ENCODE measurements at regions not wholly inside any gene's neighbourhood (a gene's known extent, or its start where the extent isn't known, plus 50 kb on each side); places are given as distances from the start of the nearest gene placed in this dataset.

DNA sequence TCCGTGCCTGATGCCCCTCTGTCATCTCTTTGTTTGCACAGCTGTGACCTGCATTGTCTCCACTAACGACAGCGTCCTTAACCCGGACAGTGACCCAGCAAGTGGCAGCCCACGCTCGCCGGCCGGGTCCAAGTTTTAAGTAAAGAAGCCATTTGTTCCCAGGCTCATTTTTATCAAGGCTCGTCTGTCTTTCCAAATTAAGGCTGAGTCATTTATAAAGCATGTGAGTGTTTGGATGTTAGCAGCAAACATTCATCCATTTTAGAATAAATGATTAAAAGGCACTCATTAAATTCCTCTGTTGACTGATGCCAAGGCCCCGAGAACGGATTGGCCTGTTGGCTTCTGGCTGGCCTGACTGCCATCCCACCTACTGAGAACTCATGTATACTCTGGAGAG is 514.5 kb downstream of the NPHP4 start:
- Histone ChIP-seq H3K4me1 (ENCODE audit: control insufficient read depth in 1 of 2, insufficient read depth in 2 of 2, low read length in 2 of 2) (no peaks in the 10 kb centered on the region), H4K20me1 (ENCODE audit: insufficient read depth, low read length) (no peaks in the 10 kb centered on the region), H3K4me3 (replicated peaks in 1 of 3; ENCODE audit: low read depth in 2 of 3, low read length in 3 of 3) (no peak overlapping the region), H3K9ac (ENCODE audit: insufficient read depth, low read length, poor library complexity, severe bottlenecking) (no peak overlapping the region), H2AFZ (ENCODE audit: insufficient read depth, low read depth, low read length, poor library complexity, severe bottlenecking) (no peak overlapping the region), H3K4me2 (replicated peaks; ENCODE audit: extremely low read depth, low read length, poor library complexity, severe bottlenecking) (no peak overlapping the region), H3K27ac (ENCODE audit: low read depth in 1 of 2, low read length in 2 of 2) (no peak overlapping the region), H3K9me3 (replicated peaks in 1 of 2; ENCODE audit: control insufficient read depth in 1 of 2, insufficient read depth in 1 of 2, low read length in 2 of 2) (no peaks in the 10 kb centered on the region), H3K79me2 (ENCODE audit: insufficient read depth, low read length) (no peaks in the 10 kb centered on the region), H3K27me3 (ENCODE audit: control insufficient read depth in 2 of 2, insufficient read depth in 2 of 2, low read length in 2 of 2) (no peaks in the 10 kb centered on the region), H3K36me3 (replicated peaks in 1 of 2; ENCODE audit: control insufficient read depth in 1 of 2, insufficient read depth in 2 of 2, low read length in 2 of 2) (no peaks in the 10 kb centered on the region)
- no peaks in the 10 kb centered on the region for H3K36me3 Mint-ChIP-seq
- H3K9me3 Mint-ChIP-seq: peaks cover 0 to 1% (median 0%) of the 10 kb centered on the region in 7 donors
- no peak overlapping the region for H3K27ac Mint-ChIP-seq
- H3K4me3 Mint-ChIP-seq: no peak overlapping the region
- 91% methylated on average over 8 of the region's 11 CpGs for WGBS (ENCODE audit: insufficient coverage)
- no peak for DNase-seq
- H3K4me1 Mint-ChIP-seq: no peaks in the 10 kb centered on the region
- TF ChIP-seq CTCF (IDR thresholded peaks at IDR 0.05): no peak
- peaks cover 0 to 17% (median 8%) of the 10 kb centered on the region in 3 donors for H3K27me3 Mint-ChIP-seq (ENCODE audit: low read depth in 3 of 3)
- intact Hi-C loops (cut with micrococcal nuclease): no loop called here

DNA sequence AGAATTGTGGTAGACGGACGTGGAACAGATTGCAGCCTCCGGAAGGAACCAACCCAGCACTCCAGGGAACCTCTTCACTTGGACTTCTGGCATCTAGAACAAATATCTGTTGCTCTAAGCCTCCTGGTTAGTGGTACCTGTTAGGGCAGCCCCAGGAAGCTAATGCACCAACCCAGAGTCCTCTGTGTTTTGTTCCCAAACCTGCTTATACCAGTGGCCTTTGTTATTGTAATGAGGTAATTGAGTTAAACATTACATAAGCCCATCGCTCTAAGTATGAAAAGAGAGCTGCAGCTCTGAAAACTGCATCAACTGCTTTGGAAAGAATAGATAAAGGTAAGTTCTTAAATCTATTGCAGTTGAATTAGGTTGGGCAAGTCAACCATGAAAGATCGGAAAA is 516.7 kb downstream of the NPHP4 start:
- intact Hi-C loops (cut with micrococcal nuclease): no loop called here
- no peaks in the 10 kb centered on the region for H3K9me3 ChIP-seq (replicated peaks in 1 of 2; ENCODE audit: control insufficient read depth in 1 of 2, insufficient read depth in 1 of 2, low read length in 2 of 2)
- no peaks in the 10 kb centered on the region for H3K79me2 ChIP-seq (ENCODE audit: insufficient read depth, low read length)
- no peak overlapping the region for H3K4me2 ChIP-seq (replicated peaks; ENCODE audit: extremely low read depth, low read length, poor library complexity, severe bottlenecking)
- no peak overlapping the region for H3K27ac ChIP-seq (ENCODE audit: low read depth in 1 of 2, low read length in 2 of 2)
- H3K36me3 ChIP-seq (replicated peaks in 1 of 2; ENCODE audit: control insufficient read depth in 1 of 2, insufficient read depth in 2 of 2, low read length in 2 of 2): no peaks in the 10 kb centered on the region
- Mint-ChIP-seq H3K9me3 (peaks cover 0 to 1% (median 0%) of the 10 kb centered on the region in 7 donors), H3K27me3 (ENCODE audit: low read depth in 3 of 3) (peaks cover 5 to 9% (median 8%) of the 10 kb centered on the region in 3 donors), H3K4me1 (no peaks in the 10 kb centered on the region), H3K4me3 (no peak overlapping the region), H3K36me3 (no peaks in the 10 kb centered on the region), H3K27ac (no peak overlapping the region)
- 80% methylated on average over 2 of the region's 5 CpGs for WGBS (ENCODE audit: insufficient coverage)
- no peak for DNase-seq
- no peak for TF ChIP-seq CTCF (IDR thresholded peaks at IDR 0.05)
- H3K27me3 ChIP-seq (ENCODE audit: control insufficient read depth in 2 of 2, insufficient read depth in 2 of 2, low read length in 2 of 2): no peaks in the 10 kb centered on the region
- H3K4me3 ChIP-seq (replicated peaks in 1 of 3; ENCODE audit: low read depth in 2 of 3, low read length in 3 of 3): no peak overlapping the region
- H3K4me1 ChIP-seq (ENCODE audit: control insufficient read depth in 1 of 2, insufficient read depth in 2 of 2, low read length in 2 of 2): no peaks in the 10 kb centered on the region
- H4K20me1 ChIP-seq (ENCODE audit: insufficient read depth, low read length): no peaks in the 10 kb centered on the region
- H3K9ac ChIP-seq (ENCODE audit: insufficient read depth, low read length, poor library complexity, severe bottlenecking): no peak overlapping the region
- no peak overlapping the region for H2AFZ ChIP-seq (ENCODE audit: insufficient read depth, low read depth, low read length, poor library complexity, severe bottlenecking)
